H9 (cell line): ENCODE measurements at regions not wholly inside any gene's neighbourhood (a gene's known extent, or its start where the extent isn't known, plus 50 kb on each side); places are given as distances from the start of the nearest gene placed in this dataset.

Experiments
- DNase-seq: peaks from one replicate; pipeline ENCODE4 v3.0.0-alpha.2; 2017
- H2AFZ ChIP-seq: one replicate; pipeline ENCODE4 v1.6.1; 2013; ENCODE audit warnings: mild to moderate bottlenecking, low read length, control low read depth, moderate library complexity
- H2AK5ac ChIP-seq: 2 replicates; pipeline ENCODE4 v1.6.1; 2013; ENCODE audit warnings: low read length, control low read depth, mixed read lengths; ENCODE audit not compliant: insufficient read length
- H2BK120ac ChIP-seq: one replicate; pipeline ENCODE4 v1.6.1; 2013; ENCODE audit warnings: low read depth, mild to moderate bottlenecking, low read length, control low read depth, inconsistent platforms; ENCODE audit not compliant: poor library complexity, severe bottlenecking
- H2BK12ac ChIP-seq: 2 replicates; pipeline ENCODE4 v1.6.1; 2013; ENCODE audit warnings: low read length, control low read depth, mixed read lengths, low read depth; ENCODE audit not compliant: insufficient read length
- H2BK15ac ChIP-seq: 2 replicates; pipeline ENCODE4 v1.6.1; 2013; ENCODE audit warnings: low read depth, low read length, control low read depth
- H2BK20ac ChIP-seq: one replicate; pipeline ENCODE4 v1.6.1; 2013; ENCODE audit warnings: low read depth, mild to moderate bottlenecking, low read length, control low read depth, inconsistent platforms; ENCODE audit not compliant: poor library complexity, severe bottlenecking
- H2BK5ac ChIP-seq: 2 replicates; pipeline ENCODE4 v1.6.1; 2013; ENCODE audit warnings: low read length, control low read depth, mixed read lengths; ENCODE audit not compliant: insufficient read length
- H3K14ac ChIP-seq: 2 replicates; pipeline ENCODE4 v1.6.1; 2013; ENCODE audit warnings: low read length, control low read depth; ENCODE audit not compliant: insufficient read depth
- H3K18ac ChIP-seq: 2 replicates; pipeline ENCODE4 v1.6.1; 2013; ENCODE audit warnings: low read depth, mild to moderate bottlenecking, mixed read lengths, low read length, control low read depth; ENCODE audit not compliant: insufficient read length
- H3K23ac ChIP-seq: 2 replicates; pipeline ENCODE4 v1.6.1; 2013; ENCODE audit warnings: low read length, control low read depth, mixed read lengths, low read depth; ENCODE audit not compliant: insufficient read length
- H3K23me2 ChIP-seq: 2 replicates; pipeline ENCODE4 v1.6.1; 2013; ENCODE audit warnings: low read depth, mild to moderate bottlenecking, mixed read lengths, low read length, control low read depth; ENCODE audit not compliant: insufficient read length, poor library complexity, severe bottlenecking
- H3K27ac ChIP-seq: 2 replicates; pipeline ENCODE4 v1.5.1; 2013; ENCODE audit warnings: low read length, control low read depth, mixed read lengths, low read depth; ENCODE audit not compliant: insufficient read length
- H3K27me3 ChIP-seq: 2 replicates; pipeline ENCODE4 v1.6.1; 2013; ENCODE audit warnings: low read length, control low read depth, inconsistent platforms; ENCODE audit not compliant: insufficient read depth
- H3K4ac ChIP-seq: 2 replicates; pipeline ENCODE4 v1.6.1; 2013; ENCODE audit warnings: low read depth, mild to moderate bottlenecking, control low read depth, inconsistent platforms, low read length, moderate library complexity
- H3K4me1 ChIP-seq: 2 replicates; pipeline ENCODE4 v1.6.1; 2013; ENCODE audit warnings: low read length, control low read depth, inconsistent platforms; ENCODE audit not compliant: insufficient read depth
- H3K4me2 ChIP-seq: 2 replicates; pipeline ENCODE4 v1.6.1; 2013; ENCODE audit warnings: low read length, control low read depth, mixed read lengths; ENCODE audit not compliant: insufficient read length, insufficient read depth
- H3K56ac ChIP-seq: 2 replicates; pipeline ENCODE4 v1.6.1; 2013; ENCODE audit warnings: low read depth, mild to moderate bottlenecking, mixed read lengths, low read length, control low read depth; ENCODE audit not compliant: insufficient read length
- H3K79me1 ChIP-seq: 2 replicates; pipeline ENCODE4 v1.6.1; 2013; ENCODE audit warnings: low read depth, mild to moderate bottlenecking, moderate library complexity, low read length, control low read depth, inconsistent platforms; ENCODE audit not compliant: insufficient read depth, poor library complexity, severe bottlenecking
- H3K79me2 ChIP-seq: 2 replicates; pipeline ENCODE4 v1.6.1; 2013; ENCODE audit warnings: low read length, control low read depth, inconsistent platforms; ENCODE audit not compliant: insufficient read depth
- H3K9ac ChIP-seq: 2 replicates; pipeline ENCODE4 v1.6.1; 2013; ENCODE audit warnings: low read length, control low read depth, mixed read lengths; ENCODE audit not compliant: insufficient read length; ENCODE audit errors: extremely low read depth
- H3K9me3 ChIP-seq: one replicate; pipeline ENCODE4 v1.6.1; 2013; ENCODE audit warnings: low read depth, low read length, inconsistent platforms; ENCODE audit not compliant: control insufficient read depth
- H3T11ph ChIP-seq: one replicate; pipeline ENCODE4 v1.6.1; 2013; ENCODE audit warnings: mild to moderate bottlenecking, low read length, control low read depth, inconsistent platforms
- H4K20me1 ChIP-seq: one replicate; pipeline ENCODE4 v1.6.1; 2013; ENCODE audit not compliant: control insufficient read depth, insufficient read length, insufficient read depth
- H4K5ac ChIP-seq: 2 replicates; pipeline ENCODE4 v1.6.1; 2013; ENCODE audit warnings: low read depth, mild to moderate bottlenecking, mixed read lengths, low read length, control low read depth; ENCODE audit not compliant: insufficient read length
- H4K8ac ChIP-seq: replicated peaks from 2 replicates; pipeline ENCODE4 v1.6.1; 2013; ENCODE audit warnings: low read length, control low read depth, mixed read lengths, low read depth; ENCODE audit not compliant: insufficient read length
- H4K91ac ChIP-seq: 2 replicates; pipeline ENCODE4 v1.6.1; 2013; ENCODE audit warnings: low read depth, mild to moderate bottlenecking, moderate library complexity, mixed read lengths, low read length, control low read depth; ENCODE audit not compliant: insufficient read length
- H3K27ac Mint-ChIP-seq, 3 experiments: 2 replicates in 2 of 3; 3 replicates in 1 of 3; pipeline ENCODE4 v1.8.0; 2020 to 2021; ENCODE audit warnings: mixed read lengths in 3 of 3, mild to moderate bottlenecking in 1 of 3, moderate library complexity in 1 of 3
- H3K27me3 Mint-ChIP-seq: 2 replicates; pipeline ENCODE4 v1.8.0; 2021; ENCODE audit warnings: low read depth, mild to moderate bottlenecking, moderate library complexity, mixed read lengths
- H3K36me3 Mint-ChIP-seq, 3 experiments: 2 replicates in 2 of 3; 3 replicates in 1 of 3; pipeline ENCODE4 v1.8.0; 2020 to 2021; ENCODE audit warnings: low read depth in 3 of 3, mixed read lengths in 3 of 3; ENCODE audit not compliant: insufficient read depth in 1 of 3
- H3K4me1 Mint-ChIP-seq, 2 experiments: 2 replicates each; pipeline ENCODE4 v1.8.0; 2020; ENCODE audit warnings: mixed read lengths in 2 of 2
- H3K4me3 Mint-ChIP-seq, 2 experiments: 2 replicates in 1 of 2; 3 replicates in 1 of 2; pipeline ENCODE4 v1.8.0; 2020 to 2021; ENCODE audit warnings: mild to moderate bottlenecking in 2 of 2, mixed read lengths in 2 of 2, moderate library complexity in 1 of 2
- H3K9me3 Mint-ChIP-seq, 2 experiments: 2 replicates in 1 of 2; 3 replicates in 1 of 2; pipeline ENCODE4 v1.8.0; 2020; ENCODE audit warnings: mild to moderate bottlenecking in 2 of 2, mixed read lengths in 2 of 2, moderate library complexity in 1 of 2
- CTCF ChIP-seq: fragments of 200-600 bp; sonication (generic); conservative IDR thresholded peaks from 3 replicates; pipeline ENCODE4 v1.8.0; 2021; ENCODE audit warnings: antibody characterized with exemption, mild to moderate bottlenecking
- WGBS: extraction: QIAGEN DNeasy Blood & Tissue Kit; methylation state at CpG from one replicate; pipeline ENCODE4 v1.1.7; 2013; ENCODE audit warnings: missing lambda C conversion rate, low lambda C conversion rate, mixed read lengths; ENCODE audit not compliant: insufficient read length; ENCODE audit errors: extremely low coverage; 5-methylcytosine and 5-hydroxymethylcytosine counted together

GRCh38 chr13:72397265-72397664, 330.2 kb downstream of the MZT1 start:
- no peak overlapping the region for H3K56ac ChIP-seq
- no peak overlapping the region for H4K5ac ChIP-seq
- Mint-ChIP-seq H3K27me3 (no peaks in the 10 kb centered on the region), H3K4me1 (peaks cover 17 to 20% of the 10 kb centered on the region in 2 experiments), H3K4me3 (no peak overlapping the region), H3K27ac (no peak overlapping the region; a peak in 1 of 7 replicates), H3K9me3 (no peaks in the 10 kb centered on the region), H3K36me3 (no peaks in the 10 kb centered on the region)
- H2AFZ ChIP-seq, result no peak overlapping the region
- WGBS, result no CpG with 5 or more reads among the region's 1 CpG
- no peak for DNase-seq
- H3K4ac ChIP-seq, result no peak overlapping the region
- no peaks in the 10 kb centered on the region for H4K20me1 ChIP-seq
- no peak overlapping the region for H2BK15ac ChIP-seq
- no peak overlapping the region for H3T11ph ChIP-seq
- no peaks in the 10 kb centered on the region for H3K23me2 ChIP-seq
- H4K91ac ChIP-seq, result no peak overlapping the region
- no peak overlapping the region for H3K23ac ChIP-seq
- H3K27me3 ChIP-seq, result no peaks in the 10 kb centered on the region
- no peak overlapping the region for H2BK12ac ChIP-seq
- no peak overlapping the region for H2AK5ac ChIP-seq
- H3K9ac ChIP-seq, result no peak overlapping the region
- no peaks in the 10 kb centered on the region for H3K79me1 ChIP-seq
- H3K14ac ChIP-seq, result no peak overlapping the region
- no peak overlapping the region for H2BK5ac ChIP-seq
- H2BK20ac ChIP-seq, result no peak overlapping the region
- no peak overlapping the region for H4K8ac ChIP-seq
- H3K4me2 ChIP-seq, result no peak overlapping the region
- no peak overlapping the region for H2BK120ac ChIP-seq
- H3K9me3 ChIP-seq, result no peaks in the 10 kb centered on the region
- no peaks in the 10 kb centered on the region for H3K79me2 ChIP-seq
- no peak for TF ChIP-seq CTCF
- H3K4me1 ChIP-seq, result no peaks in the 10 kb centered on the region; the same call in 1 of the 2 replicates
- no peak overlapping the region for H3K27ac ChIP-seq
- no peak overlapping the region for H3K18ac ChIP-seq
